HG03521 (cell line): ENCODE measurements at regions not wholly inside any gene's neighbourhood (a gene's known extent, or its start where the extent isn't known, plus 50 kb on each side); places are given as distances from the start of the nearest gene placed in this dataset.

Experiments
- ATAC-seq: cut with Tn5 transposase; IDR thresholded peaks from one replicate; pipeline ENCODE4 v1.9.1; 2021; ENCODE audit warnings: mild to moderate bottlenecking, moderate library complexity; ENCODE audit not compliant: unreplicated experiment

GRCh38 chr11:116107229-116107628 lies 603.0 kb upstream of the CADM1 start:
- ATAC-seq: no peak

- no peak for ATAC-seq
Observed at GRCh38 chr11:116104498-116105174, 600.4 kb upstream of the CADM1 start.

- ATAC-seq: no peak
Observed at GRCh38 chr11:116101902-116102301, 597.7 kb upstream of the CADM1 start.

- ATAC-seq: no peak
Observed at GRCh38 chr11:116100016-116100415, 595.8 kb upstream of the CADM1 start.

- ATAC-seq: no peak
Observed at GRCh38 chr11:116099541-116099940, 595.3 kb upstream of the CADM1 start.

GRCh38 chr11:116096272-116096995 lies 592.2 kb upstream of the CADM1 start:
- no peak for ATAC-seq

- no peak for ATAC-seq
Observed at GRCh38 chr11:116093481-116094270, 589.5 kb upstream of the CADM1 start.

- no peak for ATAC-seq
Observed at GRCh38 chr11:116093065-116093464, 588.9 kb upstream of the CADM1 start.

- ATAC-seq: no peak
Observed at GRCh38 chr11:116086426-116086825, 582.2 kb upstream of the CADM1 start.

GRCh38 chr11:116085031-116085635 lies 580.9 kb upstream of the CADM1 start:
- ATAC-seq: no peak

GRCh38 chr11:116084511-116084910 lies 580.3 kb upstream of the CADM1 start:
- no peak for ATAC-seq

GRCh38 chr11:116082256-116082655 lies 578.0 kb upstream of the CADM1 start:
- ATAC-seq: no peak

GRCh38 chr11:116079580-116079979 lies 575.4 kb upstream of the CADM1 start:
- no peak for ATAC-seq

GRCh38 chr11:116078101-116078591 lies 573.9 kb upstream of the CADM1 start:
- ATAC-seq: no peak

- no peak for ATAC-seq
Observed at GRCh38 chr11:116077092-116077491, 572.9 kb upstream of the CADM1 start.

- peak; percentile 71 for ATAC-seq
Observed at GRCh38 chr11:116073854-116074837, 569.9 kb upstream of the CADM1 start.

- no peak for ATAC-seq
Observed at GRCh38 chr11:116072601-116073410, 568.6 kb upstream of the CADM1 start.

- ATAC-seq: no peak
Observed at GRCh38 chr11:116072133-116072532, 567.9 kb upstream of the CADM1 start.

- no peak for ATAC-seq
Observed at GRCh38 chr11:116071241-116071640, 567.0 kb upstream of the CADM1 start.
